ENCODE measurements at regions not wholly inside any gene's neighbourhood (a gene's known extent, or its start where the extent isn't known, plus 50 kb on each side); places are given as distances from the start of the nearest gene placed in this dataset.

- Histone ChIP-seq H3K4me3 (no peak overlapping the region), H3K27me3 (ENCODE audit: insufficient read depth) (no peaks in the 10 kb centered on the region), H3K36me3 (ENCODE audit: insufficient read depth) (no peaks in the 10 kb centered on the region), H3K4me2 (no peak overlapping the region), H3K27ac (ENCODE audit: low read depth) (no peak overlapping the region), H2AFZ (no peak overlapping the region), H3K9me2 (ENCODE audit: insufficient read depth) (no peaks in the 10 kb centered on the region), H4K20me1 (replicated peaks; ENCODE audit: insufficient read depth) (no peaks in the 10 kb centered on the region), H3F3A (replicated peaks; ENCODE audit: low read depth) (no peaks in the 10 kb centered on the region), H3K4me1 (ENCODE audit: insufficient read depth) (peaks cover 19% of the 10 kb centered on the region), H3K79me2 (replicated peaks; ENCODE audit: insufficient read depth) (peaks cover 3% of the 10 kb centered on the region; the same call in 1 of the 2 replicates)
- Mint-ChIP-seq H3K27me3 (ENCODE audit: insufficient read depth, low read depth, poor library complexity) (no peaks in the 10 kb centered on the region), H3K36me3 (ENCODE audit: low read depth) (no peaks in the 10 kb centered on the region), H3K4me1 (peaks cover 16% of the 10 kb centered on the region), H3K27ac (no peak overlapping the region), H3K4me3 (no peak overlapping the region), H3K9me3 (no peaks in the 10 kb centered on the region)
- TF ChIP-seq REST (IDR thresholded peaks at IDR 0.05; ENCODE audit: unreplicated experiment) (no peak), ZNF462 (CRISPR knock-in tag; IDR thresholded peaks at IDR 0.05) (no peak), ETS1 (IDR thresholded peaks at IDR 0.05) (no peak), CREB1 (CRISPR knock-in tag; IDR thresholded peaks at IDR 0.05; ENCODE audit: low read depth) (no peak), ZNF114 (CRISPR knock-in tag; IDR thresholded peaks at IDR 0.05) (no peak), STAT1 (IDR thresholded peaks at IDR 0.05; ENCODE audit: unreplicated experiment) (no peak), JUNB (IDR thresholded peaks at IDR 0.05; ENCODE audit: unreplicated experiment) (no peak), EZH2 (IDR thresholded peaks at IDR 0.05; ENCODE audit: low read depth, unreplicated experiment) (no peak), POLR2AphosphoS5 (IDR thresholded peaks at IDR 0.05; ENCODE audit: low read depth) (no peak), ZNF331 (CRISPR knock-in tag; IDR thresholded peaks at IDR 0.05; ENCODE audit: low read depth) (no peak), EZH2phosphoT487 (IDR thresholded peaks at IDR 0.05; ENCODE audit: unreplicated experiment) (no peak), NANOG (IDR thresholded peaks at IDR 0.05; ENCODE audit: borderline replicate concordance) (no peak), CTCF (conservative IDR thresholded peaks at IDR 0.05; ENCODE audit: low read depth in 2 of 2) (no peak)
- DNase-seq (ENCODE audit: low spot score): no peak
- no peak for ATAC-seq
Measured at GRCh38 chr3:28586325-28586724, 237.7 kb upstream of the AZI2 start.
